HCT116 (cell line): ENCODE measurements at regions not wholly inside any gene's neighbourhood (a gene's known extent, or its start where the extent isn't known, plus 50 kb on each side); places are given as distances from the start of the nearest gene placed in this dataset.

Experiments
- ATAC-seq: fragments of 200-7000 bp; cut with Tn5 transposase; 2 replicates; pipeline ENCODE4 v1.9.1; 2020; ENCODE audit warnings: mild to moderate bottlenecking, moderate library complexity
- BruUV-seq: library from RNA; stranded (reverse); fragments of 400-500 nt; replicated peaks from 2 replicates; lab custom pipeline; 2021; lab: Mats Ljungman, UMichigan
- CTCF ChIA-PET: fragments of 300-600 bp; sonication (Branson Sonifier 250); formaldehyde crosslinking; loops from one replicate; lab custom pipeline; 2021; ENCODE audit warnings: antibody characterized with exemption; lab: Charles Lee
- POLR2A ChIA-PET: fragments of 300-600, 350-600 bp; sonication (Branson Sonifier 250); formaldehyde crosslinking; loops from one replicate; lab custom pipeline; 2021; ENCODE audit warnings: antibody characterized with exemption; lab: Charles Lee
- RAD21 ChIA-PET, 2 experiments: fragments of 300-600 bp; sonication (Branson Sonifier 250); formaldehyde crosslinking; loops; one replicate each; lab custom pipeline; 2023; ENCODE audit warnings: low total read pairs in 2 of 2; ENCODE audit not compliant: uncharacterized antibody in 2 of 2, unreplicated experiment in 2 of 2, low non-redundant PET in 1 of 2; lab: Charles Lee
- DNase-seq: peaks from one replicate; pipeline ENCODE4 v3.0.0-alpha.2; 2010; ENCODE audit warnings: low read depth, low spot score
- H2AFZ ChIP-seq: fragments of 200-600 bp; shearing (Covaris generic), sonication (generic); 2 replicates; pipeline ENCODE4 v1.6.1; 2017; ENCODE audit warnings: low read depth, mixed run types, mixed read lengths, antibody characterized with exemption, low read length; ENCODE audit not compliant: poor library complexity, severe bottlenecking
- H3K27ac ChIP-seq: 2 replicates; pipeline ENCODE4 v1.5.1; 2012; ENCODE audit warnings: low read depth, low read length
- H3K27me3 ChIP-seq: fragments of 200-600 bp; sonication (generic); 2 replicates; pipeline ENCODE4 v1.6.1; 2016; ENCODE audit warnings: mixed run types, low read length, mixed read lengths; ENCODE audit not compliant: insufficient read depth
- H3K36me3 ChIP-seq, 2 experiments: fragments of 200-500 bp in 1 of 2; fragments of 200-600 bp in 1 of 2; sonication (Bioruptor generic) in 1 of 2; sonication (generic) in 1 of 2; 2 replicates each; pipeline versions ENCODE4 v1.5.1 to v1.6.1; 2014 to 2016; ENCODE audit warnings: low read length in 2 of 2, inconsistent platforms in 1 of 2, mixed read lengths in 1 of 2, mixed run types in 1 of 2; ENCODE audit not compliant: insufficient read depth in 2 of 2, control insufficient read depth in 1 of 2
- H3K4me1 ChIP-seq, 2 experiments: fragments of 200-600 bp in 1 of 2; sonication (generic) in 1 of 2; 2 replicates each; pipeline versions ENCODE4 v1.5.1 to v1.6.1; 2012 to 2017; ENCODE audit warnings: low read length in 2 of 2, inconsistent platforms in 1 of 2, mild to moderate bottlenecking in 1 of 2, mixed read lengths in 1 of 2, mixed run types in 1 of 2, moderate library complexity in 1 of 2; ENCODE audit not compliant: insufficient read depth in 2 of 2, control insufficient read depth in 1 of 2
- H3K4me2 ChIP-seq: fragments of 200-600 bp; sonication (generic); 2 replicates; pipeline ENCODE4 v1.6.1; 2017; ENCODE audit warnings: mixed run types, low read length, mixed read lengths
- H3K4me3 ChIP-seq, 2 experiments: fragments of 200-600 bp in 1 of 2; sonication (generic) in 1 of 2; replicated peaks in 1 of 2; 2 replicates each; pipeline ENCODE4 v1.5.1; 2011 to 2016; ENCODE audit warnings: low read length in 2 of 2, control low read depth in 1 of 2, low read depth in 1 of 2, mild to moderate bottlenecking in 1 of 2, mixed read lengths in 1 of 2, mixed run types in 1 of 2
- H3K79me2 ChIP-seq: fragments of 200-600 bp; sonication (generic); 2 replicates; pipeline ENCODE4 v1.6.1; 2017; ENCODE audit warnings: mild to moderate bottlenecking, mixed run types, low read length, moderate library complexity, mixed read lengths; ENCODE audit not compliant: insufficient read depth
- H3K9ac ChIP-seq: fragments of 200-600 bp; sonication (generic); 2 replicates; pipeline ENCODE4 v1.6.1; 2016; ENCODE audit warnings: low read length, mixed read lengths
- H3K9me2 ChIP-seq: fragments of 200-600 bp; sonication (generic), shearing (Covaris generic); 2 replicates; pipeline ENCODE4 v1.6.1; 2017; ENCODE audit warnings: mixed run types, mild to moderate bottlenecking, moderate library complexity; ENCODE audit not compliant: insufficient read depth
- H3K9me3 ChIP-seq, 2 experiments: fragments of 200-500 bp in 1 of 2; fragments of 200-600 bp in 1 of 2; sonication (Bioruptor generic) in 1 of 2; sonication (generic) in 1 of 2; 2 replicates each; pipeline ENCODE4 v1.6.1; 2014 to 2017; ENCODE audit warnings: low read length in 2 of 2, mixed read lengths in 2 of 2, inconsistent platforms in 1 of 2, low read depth in 1 of 2, mild to moderate bottlenecking in 1 of 2, mixed run types in 1 of 2, moderate library complexity in 1 of 2; ENCODE audit not compliant: control insufficient read depth in 1 of 2, insufficient read depth in 1 of 2
- H4K20me1 ChIP-seq: fragments of 200-600 bp; sonication (generic), shearing (Covaris generic); 2 replicates; pipeline ENCODE4 v1.6.1; 2017; ENCODE audit warnings: mixed run types, mild to moderate bottlenecking, moderate library complexity; ENCODE audit not compliant: insufficient read depth
- CBX3 ChIP-seq: IDR thresholded peaks from 2 replicates; pipeline ENCODE4 v1.6.1; 2012; ENCODE audit warnings: low read depth
- CEBPB ChIP-seq: IDR thresholded peaks from 2 replicates; pipeline ENCODE4 v1.6.1; 2012; ENCODE audit warnings: low read depth
- CTCF ChIP-seq, 3 experiments: fragments of 200-600 bp in 1 of 3; sonication (generic) in 1 of 3; IDR thresholded peaks in 2 of 3; conservative IDR thresholded peaks in 1 of 3; 2 replicates each; pipeline ENCODE4 v1.5.1; 2012 to 2017; ENCODE audit warnings: low read depth in 2 of 3, low read length in 2 of 3, antibody characterized with exemption in 1 of 3, borderline replicate concordance in 1 of 3, control low read depth in 1 of 3, mild to moderate bottlenecking in 1 of 3, mixed read lengths in 1 of 3, mixed run types in 1 of 3, moderate library complexity in 1 of 3; ENCODE audit not compliant: insufficient read depth in 1 of 3
- ELF1 ChIP-seq: IDR thresholded peaks from 2 replicates; pipeline ENCODE4 v1.6.1; 2012; ENCODE audit warnings: low read depth, borderline replicate concordance
- EZH2phosphoT487 ChIP-seq: fragments of 200-600 bp; IDR thresholded peaks from 2 replicates; pipeline ENCODE4 v1.6.1; 2018; ENCODE audit warnings: antibody characterized with exemption, borderline replicate concordance
- FOSL1 ChIP-seq: IDR thresholded peaks from 2 replicates; pipeline ENCODE4 v1.6.1; 2012; ENCODE audit warnings: low read depth
- JUND ChIP-seq: IDR thresholded peaks from 2 replicates; pipeline ENCODE4 v1.6.1; 2012
- POLR2AphosphoS5 ChIP-seq: IDR thresholded peaks from 2 replicates; pipeline ENCODE4 v1.6.1; 2011; ENCODE audit warnings: mild to moderate bottlenecking, low read depth, low read length, moderate library complexity
- RAD21 ChIP-seq: IDR thresholded peaks from 2 replicates; pipeline ENCODE4 v1.6.1; 2012; ENCODE audit warnings: low read depth, mild to moderate bottlenecking
- SIN3A ChIP-seq: IDR thresholded peaks from 2 replicates; pipeline ENCODE4 v1.6.1; 2012; ENCODE audit warnings: low read depth
- SP1 ChIP-seq: IDR thresholded peaks from 2 replicates; pipeline ENCODE4 v1.6.1; 2012; ENCODE audit warnings: low read depth
- SRF ChIP-seq: IDR thresholded peaks from 2 replicates; pipeline ENCODE4 v1.6.1; 2012; ENCODE audit warnings: low read depth
- TCF7L2 ChIP-seq: IDR thresholded peaks from 2 replicates; pipeline ENCODE4 v1.7.0; 2011; ENCODE audit warnings: borderline replicate concordance, inconsistent platforms; ENCODE audit not compliant: insufficient read depth, insufficient read length; ENCODE audit errors: extremely low read depth
- ZBTB33 ChIP-seq: IDR thresholded peaks from 2 replicates; pipeline ENCODE4 v1.6.1; 2011; ENCODE audit warnings: mild to moderate bottlenecking, low read length, moderate library complexity; ENCODE audit not compliant: insufficient replicate concordance; ENCODE audit errors: extremely low read depth
- ZFX ChIP-seq: fragments of 450-650 bp; IDR thresholded peaks from 2 replicates; pipeline ENCODE4 v1.6.1; 2017
- ZNF274 ChIP-seq: fragments of 200-500 bp; sonication (Bioruptor generic); IDR thresholded peaks from 2 replicates; pipeline ENCODE4 v1.6.1; 2014; ENCODE audit warnings: mild to moderate bottlenecking, low read depth, low read length, inconsistent platforms
- intact Hi-C: fragments of 100-400 bp; cut with micrococcal nuclease; formaldehyde crosslinking; loops from 2 replicates; pipeline ENCODE4 v1.10.0; 2022
- TF ChIP-seq, protein P1 (sequence below): IDR thresholded peaks from 2 replicates; pipeline ENCODE4 v1.6.1; 2012
- TF ChIP-seq, protein P2 (sequence below): IDR thresholded peaks from 2 replicates; pipeline ENCODE4 v1.6.1; 2012

GRCh38 chr5:33170411-33170810, 270.4 kb upstream of the TARS1 start:
- RAD21 ChIA-PET: no interaction called here
- Histone ChIP-seq H4K20me1 (no peaks in the 10 kb centered on the region), H3K36me3 (no peaks in the 10 kb centered on the region), H3K4me3 (no peak overlapping the region), H3K4me2 (no peak overlapping the region), H3K27ac (no peak overlapping the region), H3K9me3 (peaks cover 0 to 8% of the 10 kb centered on the region in 2 experiments; a peak in 2 of 4 replicates), H3K9me2 (no peaks in the 10 kb centered on the region), H3K27me3 (no peaks in the 10 kb centered on the region), H2AFZ (no peak overlapping the region), H3K4me1 (no peaks in the 10 kb centered on the region), H3K79me2 (no peaks in the 10 kb centered on the region), H3K9ac (no peak overlapping the region)
- POLR2A ChIA-PET: no interaction called here
- intact Hi-C loops: no loop called here
- CTCF ChIA-PET: no interaction called here
- BruUV-seq: no TSS peak
- TF ChIP-seq CTCF (IDR thresholded peaks at IDR 0.05 in 2 of 3, conservative IDR thresholded peaks at IDR 0.05 in 1 of 3; ENCODE audit: borderline replicate concordance in 1 of 3, insufficient read depth in 1 of 3, low read depth in 2 of 3, low read length in 2 of 3) (no peak), ZFX (no peak), JUND (no peak), CEBPB (no peak), TCF7L2 (no peak), SIN3A (no peak), SP1 (no peak), SRF (no peak), CBX3 (peak; percentile 60; the same call in 1 of the 2 replicates)
- TF ChIP-seq, protein P1, sequence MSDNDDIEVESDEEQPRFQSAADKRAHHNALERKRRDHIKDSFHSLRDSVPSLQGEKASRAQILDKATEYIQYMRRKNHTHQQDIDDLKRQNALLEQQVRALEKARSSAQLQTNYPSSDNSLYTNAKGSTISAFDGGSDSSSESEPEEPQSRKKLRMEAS: 0 out of 2 replicates have a peak, but pooled peaks have one; percentile 32
- DNase-seq (no peak), ATAC-seq (no peak)

GRCh38 chr5:33174383-33174782, 266.4 kb upstream of the TARS1 start:
- intact Hi-C loops: no loop called here
- TF ChIP-seq CEBPB: no peak
- no peak for TF ChIP-seq ELF1
- TF ChIP-seq POLR2AphosphoS5: no peak
- no peak for TF ChIP-seq RAD21
- TF ChIP-seq ZNF274: no peak
- TF ChIP-seq JUND: no peak
- TF ChIP-seq SRF: no peak
- TF ChIP-seq ZFX: no peak
- TF ChIP-seq ZBTB33: no peak
- TF ChIP-seq, protein P2, sequence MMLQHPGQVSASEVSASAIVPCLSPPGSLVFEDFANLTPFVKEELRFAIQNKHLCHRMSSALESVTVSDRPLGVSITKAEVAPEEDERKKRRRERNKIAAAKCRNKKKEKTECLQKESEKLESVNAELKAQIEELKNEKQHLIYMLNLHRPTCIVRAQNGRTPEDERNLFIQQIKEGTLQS: no peak
- no peak for TF ChIP-seq FOSL1
- no peak for TF ChIP-seq EZH2phosphoT487

More at GRCh38 chr5:33174383-33174782, 266.4 kb upstream of the TARS1 start:
- Histone ChIP-seq H3K9me3 (peaks cover 0 to 8% of the 10 kb centered on the region in 2 experiments; a peak in 2 of 4 replicates), H3K27me3 (no peaks in the 10 kb centered on the region), H3K36me3 (no peaks in the 10 kb centered on the region), H2AFZ (no peak overlapping the region), H4K20me1 (no peaks in the 10 kb centered on the region), H3K4me3 (no peak overlapping the region), H3K4me1 (no peaks in the 10 kb centered on the region), H3K9me2 (no peaks in the 10 kb centered on the region), H3K4me2 (no peak overlapping the region), H3K79me2 (no peaks in the 10 kb centered on the region), H3K9ac (no peak overlapping the region), H3K27ac (no peak overlapping the region)
- DNase-seq: no peak
- ATAC-seq: no peak
- ChIA-PET POLR2A (no interaction called here), RAD21 (no interaction called here), CTCF (no interaction called here)
- BruUV-seq: no TSS peak
